Lung (tissue), 11 donors: ENCODE measurements at regions not wholly inside any gene's neighbourhood (a gene's known extent, or its start where the extent isn't known, plus 50 kb on each side); places are given as distances from the start of the nearest gene placed in this dataset.

Experiments used
- ATAC-seq: fragments of 200-7000 bp; cut with Tn5 transposase; one replicate; pipeline ENCODE4 v1.9.1; 2020; ENCODE audit warnings: moderate number of reproducible peaks; ENCODE audit not compliant: insufficient read depth, low FRiP score
- DNase-seq, 3 donors: peaks; one replicate each; pipeline ENCODE4 v3.0.0-alpha.2; 2013 to 2017
- H3K27ac ChIP-seq, 2 donors: one replicate each; pipeline ENCODE4 v1.5.1; 2013; ENCODE audit warnings: mild to moderate bottlenecking in 2 of 2, moderate library complexity in 2 of 2, control low read depth in 1 of 2, inconsistent platforms in 1 of 2, low read depth in 1 of 2, low read length in 1 of 2
- H3K27me3 ChIP-seq, 3 donors: one replicate each; pipeline ENCODE4 v1.5.1; 2013; ENCODE audit warnings: low read length in 2 of 3; ENCODE audit not compliant: control insufficient read depth in 3 of 3, insufficient read depth in 3 of 3
- H3K36me3 ChIP-seq, 4 donors: one replicate each; pipeline ENCODE4 v1.5.1; 2013; ENCODE audit warnings: low read length in 4 of 4, mild to moderate bottlenecking in 1 of 4, moderate library complexity in 1 of 4; ENCODE audit not compliant: control insufficient read depth in 4 of 4, insufficient read depth in 4 of 4
- H3K4me1 ChIP-seq, 5 donors: one replicate each; pipeline ENCODE4 v1.5.1; 2013; ENCODE audit warnings: low read length in 5 of 5, mild to moderate bottlenecking in 2 of 5, moderate library complexity in 1 of 5; ENCODE audit not compliant: control insufficient read depth in 5 of 5, insufficient read depth in 5 of 5
- H3K4me3 ChIP-seq: one replicate; pipeline ENCODE4 v1.5.1; 2013; ENCODE audit warnings: mild to moderate bottlenecking, control low read depth, moderate library complexity
- H3K9ac ChIP-seq, 2 donors: one replicate each; pipeline ENCODE4 v1.5.1; 2013; ENCODE audit warnings: low read length in 2 of 2, control low read depth in 1 of 2; ENCODE audit not compliant: insufficient read depth in 1 of 2
- H3K9me3 ChIP-seq, 4 donors: one replicate each; pipeline ENCODE4 v1.5.1; 2013; ENCODE audit warnings: low read length in 3 of 4, mild to moderate bottlenecking in 1 of 4, moderate library complexity in 1 of 4; ENCODE audit not compliant: control insufficient read depth in 4 of 4, insufficient read depth in 3 of 4
- CTCF ChIP-seq: IDR thresholded peaks from 2 replicates; pipeline ENCODE4 v1.5.1; 2012; ENCODE audit warnings: mild to moderate bottlenecking; ENCODE audit errors: control extremely low read depth, extremely low read depth
- WGBS, 2 donors: extraction: QIAGEN DNeasy Blood & Tissue Kit; methylation state at CpG; one replicate each; pipeline ENCODE4 v1.1.7; 2013; 5-methylcytosine and 5-hydroxymethylcytosine counted together
- donor health status: control.
- donor health status: control.
- donor health status: Bipolar disorder and iron deficiency.
- donor health status: healthy.
- donor health status: DM: yes; HTN: yes; CAD: no.

- 97 to 98% methylated on average over 5 of the region's 5 CpGs for WGBS, 2 donors
- no peak for DNase-seq
- peak overlapping the region in 1 of 2 donors; percentile 11 for H3K27ac ChIP-seq
These were observed 76.8 kb upstream of the CD93 start for GRCh38 chr20:23162887-23163286.

GRCh38 chr20:23161968-23162696, 76.0 kb upstream of the CD93 start:
- no peak overlapping the region for H3K9ac ChIP-seq
- no peak for TF ChIP-seq CTCF
- H3K36me3 ChIP-seq = no peaks in the 10 kb centered on the region
- peak; percentile 75 to 86 (median 76) for DNase-seq
- ATAC-seq = peak; percentile 43
- no peaks in the 10 kb centered on the region for H3K9me3 ChIP-seq
- no peaks in the 10 kb centered on the region for H3K27me3 ChIP-seq
- whole genome bisulfite sequencing, 2 donors = 35 to 49% methylated on average over 12 of the region's 12 CpGs
- H3K4me3 ChIP-seq = no peak overlapping the region
- peaks cover 0 to 26% (median 11%) of the 10 kb centered on the region in 5 donors for H3K4me1 ChIP-seq
- H3K27ac ChIP-seq = peak overlapping the region; percentile 14 to 71

More at GRCh38 chr20:23162887-23163286, 76.8 kb upstream of the CD93 start:
- no peak for TF ChIP-seq CTCF
- no peaks in the 10 kb centered on the region for H3K9me3 ChIP-seq
- H3K9ac ChIP-seq = no peak overlapping the region
- H3K36me3 ChIP-seq = no peaks in the 10 kb centered on the region
- H3K27me3 ChIP-seq = no peaks in the 10 kb centered on the region
- H3K4me1 ChIP-seq = peaks cover 0 to 26% (median 11%) of the 10 kb centered on the region in 5 donors
- H3K4me3 ChIP-seq = no peak overlapping the region
- no peak for ATAC-seq

GRCh38 chr20:23161244-23161891, 75.2 kb upstream of the CD93 start:
- ATAC-seq = no peak

More at GRCh38 chr20:23161244-23161891, 75.2 kb upstream of the CD93 start:
- H3K27ac ChIP-seq = peak overlapping the region; percentile 14 to 71
- H3K27me3 ChIP-seq = no peaks in the 10 kb centered on the region
- TF ChIP-seq CTCF = no peak
- 40 to 59% methylated on average over 18 of the region's 18 CpGs for WGBS, 2 donors
- no peaks in the 10 kb centered on the region for H3K36me3 ChIP-seq
- peaks cover 0 to 26% (median 11%) of the 10 kb centered on the region in 5 donors for H3K4me1 ChIP-seq
- no peaks in the 10 kb centered on the region for H3K9me3 ChIP-seq
- H3K4me3 ChIP-seq = no peak overlapping the region
- no peak overlapping the region for H3K9ac ChIP-seq
- DNase-seq = no peak
